Adrenal gland (tissue), 9 donors: ENCODE measurements at regions not wholly inside any gene's neighbourhood (a gene's known extent, or its start where the extent isn't known, plus 50 kb on each side); places are given as distances from the start of the nearest gene placed in this dataset.

Experiments
- DNase-seq, 7 donors: peaks; one replicate each; pipeline ENCODE4 v3.0.0-alpha.2; 2019 to 2020
- H3K27ac ChIP-seq, 5 donors: fragments of 200-600 bp; sonication (generic) in 4 of 5; 1 replicate in 3 of 5; 2 replicates in 2 of 5; pipeline versions ENCODE4 v1.5.1 to v1.8.0; 2016 to 2020; ENCODE audit warnings: mild to moderate bottlenecking in 1 of 5
- H3K27me3 ChIP-seq: fragments of 200-600 bp; 2 replicates; pipeline ENCODE4 v1.8.0; 2021
- H3K36me3 ChIP-seq, 2 donors: fragments of 200-600 bp; replicated peaks in 1 of 2; 1 replicate in 1 of 2; 2 replicates in 1 of 2; pipeline versions ENCODE4 v1.5.1 to v1.8.0; 2018 to 2022
- H3K4me1 ChIP-seq, 2 donors: fragments of 200-600 bp; replicated peaks in 1 of 2; 1 replicate in 1 of 2; 2 replicates in 1 of 2; pipeline versions ENCODE4 v1.5.1 to v1.8.0; 2018 to 2021
- H3K4me3 ChIP-seq, 4 donors: fragments of 200-600 bp; sonication (generic) in 3 of 4; one replicate each; pipeline ENCODE4 v1.5.1; 2016 to 2018
- H3K9me3 ChIP-seq, 3 donors: fragments of 200-600 bp; sonication (generic) in 1 of 3; replicated peaks in 1 of 3; 1 replicate in 2 of 3; 2 replicates in 1 of 3; pipeline versions ENCODE4 v1.5.1 to v1.8.0; 2016 to 2021
- POLR2A ChIP-seq, 2 donors: fragments of 450-650 bp; IDR thresholded peaks; one replicate each; pipeline ENCODE4 v1.6.1; 2017; ENCODE audit warnings: antibody characterized with exemption in 2 of 2, mild to moderate bottlenecking in 2 of 2, moderate library complexity in 1 of 2
- WGBS, 4 donors: extraction: QIAGEN DNeasy Blood & Tissue Kit in 2 of 4; methylation state at CpG; one replicate each; pipeline versions ENCODE4 v1.1.5 to v1.1.7; 2013 to 2017; 5-methylcytosine and 5-hydroxymethylcytosine counted together
- intact Hi-C, 2 donors: fragments of 100-400 bp; cut with DNase I; formaldehyde crosslinking; loops; one replicate each; pipeline versions ENCODE4 v1.14.1 to v1.15.0; 2022 to 2023
- TF ChIP-seq, protein P1 (sequence below), 6 experiments: fragments of 450-650 bp in 4 of 6; fragments of 200-600 bp in 2 of 6; sonication (generic) in 1 of 6; IDR thresholded peaks; 1 replicate in 5 of 6; 2 replicates in 1 of 6; pipeline versions ENCODE4 v1.5.1 to v1.8.0; 2016 to 2021; ENCODE audit warnings: antibody characterized with exemption in 6 of 6, mild to moderate bottlenecking in 2 of 6, moderate library complexity in 1 of 6
- donor health status: healthy with polysubstance abuse.
- donor health status: Bipolar disorder and iron deficiency.
- donor health status: DM: yes; HTN: yes; CAD: no.
- donor health status: DM: no; HTN: no; CAD: no.
- donor health status: DM: no; HTN: no; CAD: no.

GRCh38 chr5:3285621-3286020, 310.0 kb upstream of the IRX1 start:
- Histone ChIP-seq H3K27ac (no peak overlapping the region), H3K4me3 (no peak overlapping the region), H3K27me3 (no peaks in the 10 kb centered on the region), H3K36me3 (no peaks in the 10 kb centered on the region), H3K9me3 (no peaks in the 10 kb centered on the region), H3K4me1 (no peaks in the 10 kb centered on the region)
- WGBS, 4 donors, result 74 to 84% (median 77%) methylated on average over 9 to 13 of the region's 13 CpGs
- intact Hi-C loops, result no loop called here
- no peak for DNase-seq
- TF ChIP-seq, protein P1, sequence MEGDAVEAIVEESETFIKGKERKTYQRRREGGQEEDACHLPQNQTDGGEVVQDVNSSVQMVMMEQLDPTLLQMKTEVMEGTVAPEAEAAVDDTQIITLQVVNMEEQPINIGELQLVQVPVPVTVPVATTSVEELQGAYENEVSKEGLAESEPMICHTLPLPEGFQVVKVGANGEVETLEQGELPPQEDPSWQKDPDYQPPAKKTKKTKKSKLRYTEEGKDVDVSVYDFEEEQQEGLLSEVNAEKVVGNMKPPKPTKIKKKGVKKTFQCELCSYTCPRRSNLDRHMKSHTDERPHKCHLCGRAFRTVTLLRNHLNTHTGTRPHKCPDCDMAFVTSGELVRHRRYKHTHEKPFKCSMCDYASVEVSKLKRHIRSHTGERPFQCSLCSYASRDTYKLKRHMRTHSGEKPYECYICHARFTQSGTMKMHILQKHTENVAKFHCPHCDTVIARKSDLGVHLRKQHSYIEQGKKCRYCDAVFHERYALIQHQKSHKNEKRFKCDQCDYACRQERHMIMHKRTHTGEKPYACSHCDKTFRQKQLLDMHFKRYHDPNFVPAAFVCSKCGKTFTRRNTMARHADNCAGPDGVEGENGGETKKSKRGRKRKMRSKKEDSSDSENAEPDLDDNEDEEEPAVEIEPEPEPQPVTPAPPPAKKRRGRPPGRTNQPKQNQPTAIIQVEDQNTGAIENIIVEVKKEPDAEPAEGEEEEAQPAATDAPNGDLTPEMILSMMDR (IDR thresholded peaks at IDR 0.05), result no peak
- TF ChIP-seq POLR2A (IDR thresholded peaks at IDR 0.05), result no peak

DNA sequence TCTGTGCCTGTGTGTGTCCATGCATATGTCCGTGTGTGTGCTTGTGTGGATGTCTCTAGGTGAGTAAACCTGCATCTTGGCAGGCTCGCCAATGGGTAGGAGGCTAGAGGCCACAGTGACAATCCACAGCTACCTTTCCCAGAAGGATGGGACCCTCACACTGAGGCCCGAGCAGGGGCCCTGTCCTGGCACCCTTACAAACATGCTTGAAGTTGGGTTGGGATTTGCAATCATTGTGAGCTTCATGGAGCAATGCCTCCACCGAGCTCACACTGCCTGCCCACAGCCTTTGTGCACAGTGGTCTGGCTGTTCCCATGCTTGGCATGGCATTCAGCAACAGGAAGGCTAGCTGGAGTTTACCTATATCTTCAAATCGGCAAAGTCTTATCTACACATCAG, 311.1 kb upstream of the IRX1 start:
- no peaks in the 10 kb centered on the region for H3K36me3 ChIP-seq
- H3K9me3 ChIP-seq, result no peaks in the 10 kb centered on the region
- no peak overlapping the region for H3K27ac ChIP-seq
- intact Hi-C loops, result no loop called here
- WGBS, 4 donors, result 61 to 77% (median 71%) methylated on average over 2 to 5 of the region's 5 CpGs
- no peak overlapping the region for H3K4me3 ChIP-seq
- DNase-seq, result no peak
- TF ChIP-seq POLR2A (IDR thresholded peaks at IDR 0.05), result no peak
- TF ChIP-seq, protein P1 (IDR thresholded peaks at IDR 0.05), result no peak
- no peaks in the 10 kb centered on the region for H3K4me1 ChIP-seq
- H3K27me3 ChIP-seq, result no peaks in the 10 kb centered on the region

DNA sequence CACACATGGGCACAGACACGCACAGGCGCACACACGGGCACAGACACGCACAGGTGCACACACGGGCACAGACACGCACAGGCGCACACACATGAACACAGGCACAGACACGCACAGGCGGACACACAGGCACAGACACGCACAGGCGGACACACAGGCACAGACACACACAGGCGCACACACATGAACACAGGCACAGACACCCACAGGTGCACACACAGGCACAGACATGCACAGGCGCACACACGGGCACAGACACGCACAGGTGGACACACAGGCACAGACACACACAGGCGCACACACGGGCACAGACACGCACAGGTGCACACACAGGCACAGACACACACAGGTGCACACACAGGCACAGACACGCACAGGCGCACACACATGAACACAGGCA, 312.8 kb upstream of the IRX1 start:
- 69 to 92% (median 88%) methylated on average over 11 to 20 of the region's 20 CpGs for WGBS, 4 donors
- no peak overlapping the region for H3K27ac ChIP-seq
- DNase-seq, result no peak
- no peaks in the 10 kb centered on the region for H3K27me3 ChIP-seq
- intact Hi-C loops, result no loop called here
- no peak for TF ChIP-seq POLR2A (IDR thresholded peaks at IDR 0.05)
- TF ChIP-seq, protein P1 (IDR thresholded peaks at IDR 0.05), result no peak
- no peak overlapping the region for H3K4me3 ChIP-seq
- no peaks in the 10 kb centered on the region for H3K9me3 ChIP-seq
- no peaks in the 10 kb centered on the region for H3K36me3 ChIP-seq
- H3K4me1 ChIP-seq, result no peaks in the 10 kb centered on the region

GRCh38 chr5:3281366-3281765, 314.3 kb upstream of the IRX1 start:
- Histone ChIP-seq H3K9me3 (no peaks in the 10 kb centered on the region), H3K27ac (no peak overlapping the region), H3K36me3 (no peaks in the 10 kb centered on the region), H3K27me3 (no peaks in the 10 kb centered on the region), H3K4me3 (no peak overlapping the region), H3K4me1 (no peaks in the 10 kb centered on the region)
- intact Hi-C loops, result no loop called here
- DNase-seq, result no peak
- WGBS, 4 donors, result 67 to 77% (median 73%) methylated on average over 4 to 7 of the region's 7 CpGs
- TF ChIP-seq POLR2A (IDR thresholded peaks at IDR 0.05), result no peak
- TF ChIP-seq, protein P1 (IDR thresholded peaks at IDR 0.05), result no peak
